GM19395 (cell line): ENCODE measurements at regions not wholly inside any gene's neighbourhood (a gene's known extent, or its start where the extent isn't known, plus 50 kb on each side); places are given as distances from the start of the nearest gene placed in this dataset.

Source experiments
- ATAC-seq: cut with Tn5 transposase; IDR thresholded peaks from one replicate; pipeline ENCODE4 v1.9.1; 2021; ENCODE audit warnings: mild to moderate bottlenecking, moderate library complexity; ENCODE audit not compliant: unreplicated experiment

DNA sequence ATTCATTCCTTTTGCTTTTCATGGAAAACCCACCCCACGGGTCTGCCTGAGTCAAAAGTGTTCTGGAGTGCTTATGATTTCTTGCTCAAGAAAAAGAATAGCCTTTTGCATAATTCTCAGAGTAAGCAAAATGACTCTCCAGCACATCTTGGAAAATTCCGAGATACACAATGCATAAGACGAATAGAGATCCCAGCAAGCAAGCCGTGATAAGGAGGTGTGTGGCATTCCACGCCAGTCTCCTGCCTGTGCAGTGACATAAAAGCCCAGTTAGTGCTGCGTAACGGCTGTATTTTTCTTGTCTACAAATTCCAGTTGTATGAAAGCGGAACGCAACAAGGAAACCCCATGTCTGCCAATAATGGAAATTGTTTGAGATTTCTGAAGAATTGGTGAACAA, 237.9 kb upstream of the GATB start:
- no peak for ATAC-seq

- ATAC-seq, result no peak
Observed at GRCh38 chr4:151997461-151997860, 236.7 kb upstream of the GATB start.

- no peak for ATAC-seq
Observed at GRCh38 chr4:151994429-151994828, 233.6 kb upstream of the GATB start.

GRCh38 chr4:151993521-151993920, 232.7 kb upstream of the GATB start:
- ATAC-seq, result no peak

DNA sequence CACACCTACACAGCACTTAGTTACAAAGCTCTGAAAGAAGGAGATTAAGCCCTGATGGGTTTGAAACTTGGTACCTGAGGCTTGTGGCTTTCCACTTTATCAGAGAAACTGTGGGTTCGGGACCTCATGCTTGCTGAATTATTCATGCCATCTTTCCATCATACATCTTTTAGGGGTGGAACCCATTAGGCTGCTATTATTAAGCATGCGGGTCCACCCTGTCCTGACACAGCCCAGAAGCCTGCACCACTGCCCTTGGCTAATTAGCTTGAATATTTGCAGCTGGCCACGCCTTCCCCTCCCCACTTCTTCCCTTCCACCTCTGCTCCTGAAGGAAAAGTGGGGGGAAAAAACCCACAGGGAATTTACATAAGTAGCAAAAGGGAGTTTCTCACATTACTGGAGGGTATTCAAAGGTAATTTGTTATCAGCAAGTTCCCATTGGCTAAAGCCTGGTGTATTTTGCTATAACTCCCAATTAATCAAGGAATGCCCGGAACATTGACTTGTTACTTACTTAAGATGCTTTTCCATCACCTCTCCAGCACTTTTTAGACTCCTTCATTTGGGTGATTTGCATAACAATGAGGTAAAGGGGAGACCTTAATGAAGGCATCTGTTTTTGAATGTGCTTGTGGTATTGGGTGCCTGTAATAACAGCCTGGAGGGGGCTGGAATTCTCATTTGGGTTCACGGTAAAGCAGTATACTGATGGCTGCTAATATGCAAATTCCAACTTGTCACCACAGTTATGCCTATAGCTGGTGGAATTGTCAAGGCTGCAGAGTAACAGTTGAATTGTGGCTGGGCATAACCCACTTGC, 231.7 kb upstream of the GATB start:
- ATAC-seq, result no peak

GRCh38 chr4:151991884-151992167, 231.0 kb upstream of the GATB start:
- no peak for ATAC-seq

DNA sequence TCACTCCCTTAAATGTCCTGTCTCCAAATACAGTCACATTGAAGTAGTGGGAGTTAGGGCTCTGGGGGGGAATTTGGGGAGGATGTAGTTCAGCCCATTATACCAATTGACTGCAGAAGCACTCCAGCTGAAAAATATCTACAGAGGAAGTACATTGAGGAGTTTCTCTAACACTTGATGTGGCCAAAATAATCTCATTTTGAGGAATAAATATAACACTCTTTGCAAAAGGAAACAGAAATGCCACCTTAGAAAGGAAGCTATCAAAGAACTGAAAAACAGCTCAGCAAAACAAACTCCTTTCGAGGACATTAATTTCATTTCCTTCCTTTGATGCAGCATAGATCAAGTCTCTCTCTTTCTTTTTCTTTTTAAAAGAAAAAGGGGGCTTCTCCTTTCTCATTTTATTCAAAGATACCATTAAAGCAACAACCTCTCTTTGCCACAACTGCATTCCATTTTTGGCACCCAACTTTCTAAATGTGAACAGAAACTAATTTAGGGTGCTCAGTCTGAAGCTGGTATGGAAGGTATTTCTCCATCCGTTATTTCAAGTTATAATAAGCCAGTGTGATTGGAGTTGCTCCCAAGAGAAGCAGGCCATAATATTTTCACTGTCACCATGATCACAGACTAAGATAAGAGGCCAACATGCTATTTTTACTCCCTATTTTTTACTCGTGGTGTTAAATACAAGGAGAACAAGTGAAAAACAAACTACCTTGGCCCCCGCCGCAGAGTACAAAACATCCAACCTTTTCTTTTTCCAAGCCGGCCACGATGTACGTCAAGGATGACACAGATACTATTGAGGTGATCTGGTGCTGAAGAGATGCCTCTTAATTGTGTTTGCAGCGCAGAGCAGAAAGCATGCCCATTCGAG, 230.4 kb upstream of the GATB start:
- ATAC-seq, result no peak

GRCh38 chr4:151990201-151990600, 229.4 kb upstream of the GATB start:
- ATAC-seq, result no peak

DNA sequence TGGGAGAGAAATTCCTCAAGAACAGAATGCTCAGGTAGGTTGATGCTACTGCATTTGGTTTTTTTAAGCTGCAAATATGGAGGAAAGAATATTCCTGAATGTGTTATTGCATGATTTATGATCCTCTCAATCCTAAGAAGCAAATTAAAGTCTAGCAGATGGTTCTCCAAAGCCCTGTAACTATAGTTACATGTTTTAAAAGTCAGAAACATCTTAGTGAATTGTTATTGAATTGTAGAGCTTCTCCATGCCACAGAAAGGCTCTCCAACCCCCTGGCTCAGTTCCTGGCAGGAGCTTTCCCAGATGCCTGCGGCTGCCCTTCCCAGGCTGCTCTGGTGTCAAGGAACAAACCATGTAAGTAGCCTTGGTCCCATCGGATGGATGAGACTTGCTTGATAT, 227.8 kb upstream of the GATB start:
- ATAC-seq, result no peak

DNA sequence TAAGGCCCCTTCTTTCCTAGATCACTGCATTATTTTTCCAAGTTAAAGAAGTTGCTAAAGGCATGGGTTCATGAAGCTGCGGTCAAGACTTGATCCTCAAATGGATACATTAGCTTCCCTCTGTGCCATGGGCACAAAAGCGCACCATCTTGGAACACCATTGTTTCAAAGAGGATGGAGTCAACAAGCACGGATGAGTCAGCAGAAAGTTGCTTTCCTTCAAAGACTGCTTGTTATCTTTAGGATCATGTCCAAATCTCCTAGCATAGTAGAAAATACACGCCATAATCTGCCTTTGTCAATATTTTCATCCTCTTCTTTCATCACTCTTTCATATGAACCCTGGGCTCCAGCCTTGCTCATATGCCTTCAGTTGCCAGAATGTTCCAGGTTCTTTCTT, 226.8 kb upstream of the GATB start:
- no peak for ATAC-seq

- no peak for ATAC-seq
Observed at GRCh38 chr4:151983854-151984253, 223.0 kb upstream of the GATB start.

DNA sequence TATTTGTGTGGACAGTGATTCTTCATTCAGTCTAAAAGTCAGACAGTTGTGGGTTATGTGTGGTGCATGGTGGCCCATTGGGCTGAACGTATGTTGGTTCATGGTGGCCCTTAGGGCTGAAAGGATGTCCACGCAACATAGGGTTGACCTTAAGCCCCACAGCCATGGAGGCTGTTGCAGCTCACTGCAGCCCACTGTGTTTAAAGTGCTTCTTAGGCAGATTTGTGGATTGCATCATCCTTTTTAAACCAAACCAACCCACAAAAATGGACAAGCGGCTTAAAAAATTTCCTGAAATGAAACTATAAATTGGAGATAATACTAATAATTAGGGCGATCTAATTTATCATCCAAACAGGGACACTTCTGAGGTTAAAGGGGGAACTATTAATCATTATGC, 219.0 kb upstream of the GATB start:
- no peak for ATAC-seq

DNA sequence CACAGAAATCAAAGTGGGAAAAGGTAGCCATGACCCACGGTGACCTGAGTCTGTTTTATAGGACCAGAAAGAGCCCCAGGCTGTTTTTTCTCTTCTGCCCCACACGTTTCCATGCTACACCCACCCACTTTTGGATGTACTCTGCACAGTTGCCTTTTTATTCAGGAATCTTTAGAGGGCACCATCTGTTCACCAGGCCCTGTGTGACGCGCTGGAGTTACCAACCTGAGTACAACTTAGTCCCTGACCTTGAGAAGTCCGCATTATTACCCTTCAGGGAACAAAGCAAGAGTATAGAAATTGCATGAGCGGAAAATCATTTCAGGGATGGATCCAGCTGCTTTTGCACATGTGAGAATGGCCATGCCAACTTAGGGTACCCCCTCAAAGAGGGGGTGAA, 207.8 kb upstream of the GATB start:
- ATAC-seq, result no peak

DNA sequence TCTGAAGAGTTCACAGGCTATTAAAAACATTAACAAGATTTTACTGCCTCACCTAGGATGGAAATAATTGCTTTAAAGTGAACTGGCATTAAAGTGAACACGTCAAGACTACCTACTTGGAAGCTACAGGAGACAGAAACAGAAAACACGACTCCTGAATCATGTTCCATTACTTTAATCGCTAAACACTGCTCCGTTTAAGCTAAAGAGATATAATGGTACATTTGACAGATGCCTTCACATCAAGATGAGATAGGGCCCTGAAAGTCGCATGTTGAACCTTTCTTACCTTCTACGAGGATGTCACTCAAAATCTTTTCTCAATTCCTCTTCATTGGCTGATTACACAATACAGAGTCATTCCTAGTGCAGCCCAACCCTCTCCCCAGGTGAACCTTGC, 206.3 kb upstream of the GATB start:
- no peak for ATAC-seq

- no peak for ATAC-seq
Observed at GRCh38 chr4:151962138-151962823, 201.5 kb upstream of the GATB start.

DNA sequence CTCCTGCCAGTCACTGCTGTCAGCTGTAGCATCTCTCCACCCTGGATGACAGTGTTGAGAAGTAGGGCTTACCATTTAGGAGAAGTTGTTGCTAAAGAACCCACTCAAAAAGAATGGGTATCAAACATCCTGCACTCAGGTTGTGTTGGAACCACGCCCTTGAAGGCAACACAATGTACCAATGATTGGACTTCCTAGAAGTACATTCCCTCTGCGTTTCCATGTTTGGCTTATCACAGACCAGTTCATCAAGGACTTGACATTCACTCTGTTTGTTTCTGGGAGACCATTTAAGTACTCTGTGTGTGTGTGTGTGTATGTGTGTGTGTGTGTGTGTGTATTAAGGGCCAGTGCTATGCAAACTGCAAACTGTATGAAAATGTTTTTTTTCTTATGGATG, 200.6 kb upstream of the GATB start:
- no peak for ATAC-seq

DNA sequence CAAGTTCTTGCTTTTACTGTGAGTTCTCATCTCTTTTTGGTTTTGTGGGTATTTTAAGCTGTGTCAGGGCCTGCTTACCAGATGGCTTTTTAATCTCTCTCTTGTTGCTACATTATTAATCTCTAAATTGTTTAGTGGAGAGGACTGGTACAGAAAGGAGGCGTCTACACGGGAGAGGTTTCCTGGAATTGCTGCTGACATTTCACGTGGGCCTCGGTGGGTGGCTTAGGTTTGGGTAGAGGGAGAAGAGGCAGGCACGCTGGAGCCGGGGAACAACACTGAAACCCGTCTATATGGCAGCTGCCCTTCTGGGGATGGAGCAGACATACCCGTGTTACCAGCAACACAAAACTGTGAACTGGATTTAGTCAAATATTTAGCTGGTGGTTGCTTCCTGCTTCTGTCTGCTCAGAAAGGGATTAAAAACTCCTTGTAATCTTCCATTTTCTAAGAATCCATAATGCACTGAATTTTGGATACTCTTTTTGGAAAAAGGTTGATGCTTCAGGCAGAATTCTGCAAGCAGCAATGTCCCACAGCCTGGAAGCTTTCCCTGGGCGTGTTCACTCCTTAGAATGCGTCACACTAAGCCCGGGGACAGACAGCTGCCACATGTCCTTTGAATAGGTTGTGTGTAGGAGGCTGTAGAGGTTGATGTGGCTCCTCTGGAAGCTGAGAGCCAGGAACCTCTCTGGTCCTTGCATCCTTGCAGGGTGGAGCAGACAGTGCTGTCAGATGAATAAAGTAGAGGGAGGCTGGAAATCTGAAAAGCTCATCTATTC, 199.8 kb upstream of the GATB start:
- ATAC-seq, result no peak

DNA sequence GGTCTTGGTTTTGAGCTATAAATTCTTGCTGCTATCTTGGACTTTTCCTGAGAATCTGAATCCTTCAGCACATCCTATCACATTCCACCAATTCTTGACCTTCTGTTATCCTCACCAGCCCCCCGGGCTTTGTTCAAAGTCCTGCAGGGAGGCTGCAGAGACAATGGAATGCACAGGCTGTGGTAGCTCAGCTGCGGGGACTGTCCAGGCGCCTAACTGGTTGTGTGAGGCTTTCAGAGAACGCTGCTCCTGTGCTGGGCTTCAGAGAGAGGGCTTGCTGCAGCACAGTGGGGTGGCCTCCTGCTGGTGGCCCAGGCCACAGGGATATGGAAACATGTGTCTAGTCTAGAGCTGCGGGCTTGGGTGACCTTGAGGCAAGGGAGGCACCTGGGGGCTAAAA, 196.3 kb upstream of the GATB start:
- no peak for ATAC-seq

- no peak for ATAC-seq
Observed at GRCh38 chr4:151955721-151956380, 195.0 kb upstream of the GATB start.

GRCh38 chr4:151953795-151954372, 193.1 kb upstream of the GATB start:
- no peak for ATAC-seq
